Epidermal melanocyte (primary cell): ENCODE measurements at regions not wholly inside any gene's neighbourhood (a gene's known extent, or its start where the extent isn't known, plus 50 kb on each side); places are given as distances from the start of the nearest gene placed in this dataset.
A peak's percentile ranks its signal among the peaks of the same experiment; 100 is the strongest.

ENCODE experiments used
- DNase-seq: peaks from one replicate; pipeline ENCODE4 v3.0.0; 2011; ENCODE audit warnings: low spot score; ENCODE audit not compliant: insufficient read length

DNA sequence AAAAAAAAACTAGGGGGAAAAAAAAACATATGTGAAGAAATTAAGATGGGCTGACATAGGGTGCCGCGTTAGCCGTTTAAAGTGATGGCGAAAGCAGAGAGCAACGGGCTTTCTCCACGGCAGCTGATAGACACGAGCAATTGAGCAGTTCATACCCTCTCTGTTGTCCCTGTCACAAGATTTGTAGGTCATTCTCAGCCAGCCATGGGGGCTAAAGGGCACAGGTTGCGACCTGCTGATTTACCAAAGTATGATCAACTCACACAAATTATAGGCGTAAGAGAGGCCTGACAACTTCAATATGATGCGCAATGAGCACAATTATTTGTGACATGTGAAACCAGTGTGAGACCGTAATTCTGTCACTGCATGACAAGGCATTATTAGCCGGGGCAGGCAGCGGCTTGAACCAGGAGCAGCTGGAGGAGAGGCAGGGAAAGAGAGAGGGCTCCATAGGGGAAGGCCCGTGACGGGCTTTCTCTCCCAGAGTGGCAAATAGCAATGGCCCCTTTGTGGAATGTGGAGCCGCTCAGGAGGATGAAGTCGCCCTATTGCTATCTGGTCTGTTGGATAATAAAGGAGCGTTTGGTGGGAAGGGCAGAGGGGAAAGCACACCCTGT lies 195.1 kb upstream of the HABP2 start:
- DNase-seq = no peak

- no peak for DNase-seq
Observed at GRCh38 chr10:113359655-113360054, 193.2 kb upstream of the HABP2 start.

- DNase-seq = no peak
Observed at GRCh38 chr10:113360870-113361269, 192.0 kb upstream of the HABP2 start.

DNA sequence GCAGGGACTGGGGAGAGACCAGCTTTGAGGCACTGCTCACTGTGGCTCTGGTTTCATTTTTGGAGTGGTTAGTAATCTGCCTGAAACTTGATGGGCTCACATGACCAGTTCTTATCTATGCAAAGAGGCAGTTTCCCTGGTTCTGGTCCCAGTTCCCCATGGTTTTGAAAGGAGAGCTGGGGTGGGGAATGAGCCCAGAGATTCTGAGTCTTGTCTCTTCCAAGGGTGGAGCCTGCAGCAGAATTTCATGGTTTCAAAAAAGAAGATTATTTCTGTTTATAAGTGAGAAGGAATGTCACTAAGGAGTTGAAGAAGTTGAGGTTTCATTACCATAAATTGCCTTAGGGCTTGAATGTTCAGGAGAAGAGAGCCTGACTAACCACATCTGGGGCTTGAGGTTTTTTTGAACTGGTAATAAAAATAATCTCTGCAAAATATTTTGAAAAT lies 190.2 kb upstream of the HABP2 start:
- peak; percentile 22 for DNase-seq

GRCh38 chr10:113364227-113364626 lies 188.6 kb upstream of the HABP2 start:
- DNase-seq = no peak

GRCh38 chr10:113368666-113369364 lies 184.0 kb upstream of the HABP2 start:
- DNase-seq = no peak

DNA sequence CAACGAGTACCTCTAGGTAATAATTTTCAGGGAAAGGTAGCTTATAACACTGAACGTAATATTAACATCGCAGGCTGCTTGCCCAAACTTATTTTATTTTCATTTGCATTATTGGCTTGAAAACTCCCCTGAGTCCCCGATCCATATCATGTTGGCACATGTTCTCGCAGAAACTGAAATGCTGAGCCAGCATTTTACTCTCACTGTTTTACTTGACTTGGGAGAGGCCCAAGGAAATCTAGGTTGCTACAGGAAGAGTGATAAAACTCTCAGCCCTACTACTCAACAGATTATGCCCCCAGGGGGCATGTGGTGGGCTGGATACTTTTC lies 183.5 kb upstream of the HABP2 start:
- DNase-seq = no peak

DNA sequence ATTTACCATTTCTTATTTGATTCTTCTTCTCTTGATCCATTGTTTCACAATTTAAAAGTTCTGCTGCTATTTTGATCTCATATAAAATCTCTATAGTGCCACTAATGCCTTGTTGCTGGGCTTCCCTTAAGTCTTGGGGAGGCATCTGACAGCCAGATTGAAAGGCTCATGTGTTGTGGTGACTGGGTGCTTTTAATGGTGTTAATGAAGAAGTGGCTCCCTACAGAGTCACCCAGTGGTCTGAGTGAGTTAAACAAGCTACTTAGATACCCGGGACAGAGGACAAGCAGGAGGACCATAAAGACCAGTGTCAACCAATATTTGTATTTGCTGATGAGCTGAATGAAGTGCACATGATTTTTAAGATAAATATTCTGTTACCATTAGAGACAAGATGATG lies 176.4 kb upstream of the HABP2 start:
- DNase-seq = no peak

DNA sequence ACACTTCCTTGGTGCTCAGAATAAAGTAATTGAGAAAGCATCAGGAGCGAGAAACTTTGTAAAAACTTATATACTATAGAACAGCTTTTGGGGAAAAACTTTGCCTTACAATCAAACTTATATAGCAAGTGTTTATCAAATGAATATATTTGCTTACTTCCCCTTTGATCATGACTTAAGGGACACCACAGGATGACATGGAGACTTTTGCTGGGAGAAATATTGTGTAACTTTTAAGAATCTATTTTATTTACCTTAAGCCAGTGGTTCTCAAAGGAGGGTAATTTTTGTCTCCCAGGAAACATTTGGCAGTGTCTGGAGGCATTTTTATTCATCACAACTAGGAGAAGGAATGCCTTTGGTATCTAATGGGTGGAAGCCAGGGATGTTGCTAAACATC lies 173.8 kb upstream of the HABP2 start:
- DNase-seq = no peak

DNA sequence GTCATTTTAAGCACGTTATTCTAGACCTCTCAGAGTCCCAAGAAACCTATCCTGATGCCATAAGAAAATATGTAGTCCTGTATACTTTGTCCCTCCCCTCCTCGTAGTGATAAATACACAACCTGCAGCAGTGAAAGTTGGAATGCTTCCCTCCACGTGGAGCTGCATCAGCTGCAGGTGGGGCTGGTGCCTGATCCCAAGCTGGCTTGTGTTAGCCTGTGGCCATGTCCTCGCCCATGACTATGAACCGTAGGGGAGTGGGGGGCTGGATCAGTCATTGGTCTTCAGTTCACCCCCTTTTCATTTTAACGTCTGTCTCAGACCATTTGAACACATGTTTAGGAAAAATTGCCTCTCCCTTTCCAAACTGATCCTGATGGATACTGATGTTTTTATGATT lies 171.4 kb upstream of the HABP2 start:
- no peak for DNase-seq

DNA sequence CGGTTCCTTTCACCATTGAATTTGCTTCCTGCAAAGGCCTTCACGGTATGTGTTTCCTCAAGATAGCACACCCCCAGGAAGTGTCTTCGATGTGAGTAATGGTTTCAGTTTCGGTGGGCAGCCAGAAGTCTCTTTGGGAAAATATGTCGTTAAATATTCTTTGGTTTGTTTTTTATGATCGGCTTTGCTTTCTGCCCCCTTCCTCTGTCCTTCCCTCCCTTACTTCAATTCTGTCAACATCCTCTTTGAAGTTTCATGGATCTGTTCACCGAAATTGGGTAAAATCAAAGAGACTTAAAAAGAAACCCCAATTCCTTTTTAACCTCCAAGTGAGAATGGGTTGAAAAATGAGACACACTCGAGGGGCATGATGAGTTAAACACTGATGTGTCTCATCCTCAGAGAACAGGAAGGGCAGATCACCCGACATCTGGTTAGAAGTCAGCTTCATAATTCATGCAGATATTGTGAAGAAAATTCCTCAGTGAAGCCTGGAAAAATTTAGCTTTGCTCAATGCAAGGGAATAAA lies 170.8 kb upstream of the HABP2 start:
- peak; percentile 73 for DNase-seq

- no peak for DNase-seq
Observed at GRCh38 chr10:113382691-113383090, 170.2 kb upstream of the HABP2 start.

DNA sequence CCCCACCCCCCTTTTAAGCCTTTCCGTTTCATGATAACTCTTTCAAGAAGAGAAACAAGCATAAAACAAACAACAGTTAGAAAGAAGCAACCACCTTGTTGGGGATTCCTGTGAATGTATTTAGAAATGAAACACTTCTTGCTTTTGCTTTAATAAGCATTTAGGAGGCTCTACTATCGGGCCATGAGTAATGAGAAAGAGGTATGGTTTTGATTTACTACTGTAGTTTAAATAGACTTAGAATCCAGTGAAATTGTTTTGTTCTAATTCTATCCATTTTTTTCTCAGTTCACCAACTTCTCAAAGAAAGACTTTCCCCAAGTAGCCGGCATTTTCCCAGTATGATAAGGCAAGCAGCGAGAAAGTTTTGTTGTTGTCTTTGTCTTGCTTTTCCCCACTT lies 168.7 kb upstream of the HABP2 start:
- no peak for DNase-seq

GRCh38 chr10:113385021-113385999 lies 167.5 kb upstream of the HABP2 start:
- DNase-seq = peak; percentile 74

DNA sequence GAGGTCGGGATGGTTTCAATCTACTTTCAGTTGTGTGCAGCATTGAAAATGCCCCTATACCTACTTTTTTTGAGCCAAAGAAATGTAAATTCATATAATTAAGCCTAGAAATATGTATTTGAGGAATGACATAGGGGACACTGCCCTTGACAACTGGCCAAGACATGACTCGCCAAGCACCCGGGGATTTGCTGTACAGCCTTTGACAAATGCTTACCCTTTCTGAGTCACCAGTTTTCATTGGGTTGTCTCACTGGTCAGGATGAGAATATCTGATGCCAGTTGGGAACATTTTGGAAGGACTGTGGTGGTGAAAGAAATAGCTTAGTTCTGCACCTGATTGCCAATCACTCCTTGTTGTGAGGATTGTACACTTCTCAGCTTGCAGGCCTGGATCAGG lies 166.8 kb upstream of the HABP2 start:
- no peak for DNase-seq

GRCh38 chr10:113389969-113390368 lies 162.9 kb upstream of the HABP2 start:
- no peak for DNase-seq

DNA sequence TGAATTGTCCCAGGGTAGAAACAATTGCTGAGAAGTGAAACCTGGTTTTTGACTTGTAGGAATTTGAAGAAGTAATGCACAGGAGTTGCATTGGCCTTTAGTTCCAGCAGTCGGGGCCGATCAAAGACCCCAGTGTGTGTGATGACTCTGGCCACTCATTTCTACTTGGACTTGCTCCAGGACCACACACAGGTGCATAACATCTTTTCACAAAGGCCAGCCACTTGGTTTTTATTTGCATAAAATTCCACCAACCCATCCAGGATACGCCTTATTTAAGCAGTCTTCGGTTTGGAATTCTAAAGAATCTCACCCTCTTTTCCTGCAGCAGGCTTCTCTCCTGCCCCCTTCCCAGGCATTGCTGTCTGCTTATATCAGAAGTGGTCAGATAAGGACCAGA lies 162.0 kb upstream of the HABP2 start:
- no peak for DNase-seq

DNA sequence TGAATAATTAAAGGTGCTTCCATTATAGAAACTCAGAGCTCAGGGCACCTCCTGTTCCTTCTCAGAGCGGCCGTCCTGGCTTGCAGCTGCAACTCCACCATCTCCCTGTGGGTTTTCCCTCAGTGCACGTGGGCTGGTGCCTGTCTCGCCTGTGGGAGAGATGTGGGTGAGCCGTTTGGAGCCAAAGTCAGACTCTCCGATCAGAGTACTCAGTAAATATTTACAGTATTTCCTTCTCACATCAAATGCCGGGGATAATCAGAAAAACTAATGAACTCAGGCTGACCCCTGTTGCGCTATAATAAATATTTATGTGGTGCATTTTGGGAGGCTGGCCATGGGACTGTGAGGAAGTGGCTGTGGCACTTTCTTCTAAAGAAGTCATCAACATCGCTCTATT lies 155.8 kb upstream of the HABP2 start:
- DNase-seq = no peak

DNA sequence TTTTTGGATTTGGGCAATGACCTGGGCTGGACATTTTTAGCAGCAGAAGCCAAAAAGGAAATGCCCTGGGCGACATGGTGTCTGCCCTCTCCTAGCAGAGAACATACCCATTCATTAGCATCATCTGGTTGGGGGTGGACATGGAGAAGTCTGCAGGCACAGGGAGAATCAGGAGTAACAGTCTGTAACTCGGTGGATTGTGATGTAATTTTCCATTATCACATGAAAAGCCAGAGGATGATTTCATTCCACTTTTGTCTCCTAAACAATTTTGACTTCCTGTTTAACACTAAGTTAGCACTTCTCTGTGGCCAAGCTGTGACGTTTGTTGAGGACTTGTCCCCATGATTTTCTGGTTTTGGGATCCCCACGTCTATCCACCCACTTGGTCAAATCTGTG lies 153.8 kb upstream of the HABP2 start:
- DNase-seq = no peak

DNA sequence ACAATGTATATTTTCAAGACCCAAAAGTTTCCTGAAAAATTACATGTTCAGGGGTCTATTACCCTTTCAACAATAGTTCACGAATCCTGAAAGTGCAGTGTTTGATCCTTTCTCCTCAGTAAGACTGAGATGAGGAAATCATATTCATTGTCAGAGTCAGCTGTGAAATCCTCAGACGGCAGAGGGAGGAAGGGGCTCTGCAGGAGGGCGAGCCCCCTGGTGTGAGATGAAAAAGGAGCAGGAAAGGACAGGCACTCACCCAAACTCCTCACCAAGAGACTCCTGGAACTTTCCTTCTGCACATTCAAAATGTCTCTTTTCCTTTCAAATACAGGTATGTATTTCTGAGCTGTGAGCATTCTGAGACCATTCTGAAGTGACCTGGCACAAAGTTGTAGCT lies 150.3 kb upstream of the HABP2 start:
- no peak for DNase-seq

DNA sequence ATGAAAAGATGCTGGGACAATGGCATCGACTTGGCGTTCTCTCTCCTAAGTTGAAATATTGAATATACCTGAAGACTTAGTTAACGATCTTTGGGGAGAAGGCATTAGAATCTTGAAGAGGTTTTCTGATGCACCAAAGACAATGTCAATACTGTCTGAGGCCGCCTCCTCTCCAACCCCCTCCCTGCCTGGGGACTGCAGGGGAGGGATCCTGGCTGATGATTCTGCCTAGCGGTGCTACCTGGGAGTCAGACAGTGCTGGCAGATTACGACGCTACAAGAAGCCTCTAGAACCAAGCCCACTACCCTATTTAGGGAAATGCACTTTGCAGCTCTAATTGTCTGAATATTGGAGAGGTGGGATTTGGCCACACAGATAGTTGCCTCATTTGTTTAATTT lies 145.6 kb upstream of the HABP2 start:
- no peak for DNase-seq

DNA sequence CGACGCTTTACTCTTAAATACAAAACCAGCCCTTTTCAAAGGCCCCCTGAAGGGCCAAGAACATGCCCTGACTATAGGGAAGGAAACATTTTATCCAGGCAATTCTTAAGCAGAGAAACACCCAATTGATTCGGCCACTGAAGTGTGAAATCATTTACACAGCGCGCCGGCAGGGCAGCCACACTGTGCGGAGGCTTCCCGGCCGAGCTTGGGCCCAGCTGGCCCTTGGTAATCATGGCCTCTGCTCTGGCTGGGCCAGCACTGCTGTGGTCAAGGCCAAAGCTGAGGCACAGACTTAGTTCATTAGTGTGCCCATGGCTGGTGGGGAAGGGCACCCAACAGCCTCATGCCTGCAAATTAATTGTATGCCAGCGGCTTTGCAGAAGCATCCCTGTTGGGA lies 143.7 kb upstream of the HABP2 start:
- no peak for DNase-seq
